Astrocyte of the cerebellum (primary cell): ENCODE measurements at regions not wholly inside any gene's neighbourhood (a gene's known extent, or its start where the extent isn't known, plus 50 kb on each side); places are given as distances from the start of the nearest gene placed in this dataset.

ENCODE experiments used
- DNase-seq: peaks from one replicate; pipeline ENCODE4 v3.0.0-alpha.2; 2011; ENCODE audit warnings: low read depth
- H3K4me3 ChIP-seq: 2 replicates; pipeline ENCODE4 v1.5.1; 2011; ENCODE audit warnings: mild to moderate bottlenecking, low read depth, low read length, moderate library complexity
- CTCF ChIP-seq: IDR thresholded peaks from 2 replicates; pipeline ENCODE4 v1.5.1; 2012; ENCODE audit warnings: low read length, low read depth, moderate library complexity, mild to moderate bottlenecking; ENCODE audit errors: missing control alignments
- in situ Hi-C: cut with HindIII; loops from 2 replicates; pipeline ENCODE4 v1.10.0; 2017; ENCODE audit warnings: low sequenced_read_pairs

DNA sequence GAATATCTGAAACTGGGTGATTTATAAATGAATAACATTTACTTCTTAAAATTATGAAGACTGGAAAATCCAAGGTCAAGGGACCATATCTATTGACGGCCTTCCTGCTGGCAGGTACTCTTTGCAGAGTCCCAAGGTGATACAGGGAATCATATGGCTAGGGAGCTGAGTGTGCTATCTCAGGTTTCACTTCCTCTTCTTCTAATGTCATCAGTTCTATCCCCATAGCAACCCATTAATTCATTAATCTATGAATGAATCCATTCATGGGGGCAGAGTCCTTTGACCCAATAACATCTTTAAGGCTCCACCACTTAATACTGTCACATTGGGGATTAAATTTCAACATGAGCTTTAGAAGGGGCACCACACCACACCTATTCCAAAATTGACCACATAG lies 772.0 kb downstream of the HACE1 start:
- in situ Hi-C loops: no loop called here
- no peak overlapping the region for H3K4me3 ChIP-seq
- DNase-seq: no peak
- TF ChIP-seq CTCF: no peak

- in situ Hi-C loops: no loop called here
- DNase-seq: no peak
- TF ChIP-seq CTCF: no peak
- H3K4me3 ChIP-seq: no peak overlapping the region
These were observed 791.4 kb downstream of the HACE1 start for GRCh38 chr6:104068281-104068680.

DNA sequence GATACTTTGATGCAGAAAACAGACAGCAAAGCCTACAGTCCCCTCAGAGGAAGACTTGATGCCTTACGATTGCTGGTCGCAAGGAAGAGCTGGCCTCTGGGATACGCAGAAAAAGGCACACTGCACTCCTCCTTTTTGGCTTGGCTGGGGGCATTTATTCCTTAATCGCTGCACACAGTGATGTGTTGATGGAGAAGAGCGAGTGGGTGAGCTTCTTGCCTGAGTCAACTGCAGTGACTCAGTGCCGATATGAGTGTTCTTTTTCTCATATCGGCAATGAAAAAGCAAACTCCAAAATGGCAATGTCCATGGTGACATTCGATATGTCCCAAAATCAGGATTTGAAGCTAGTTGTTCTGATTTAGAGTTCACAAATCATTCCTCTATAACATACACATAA lies 794.8 kb downstream of the HACE1 start:
- in situ Hi-C loops: no loop called here
- no peak overlapping the region for H3K4me3 ChIP-seq
- no peak for TF ChIP-seq CTCF
- no peak for DNase-seq

GRCh38 chr6:104050455-104050854 lies 809.3 kb downstream of the HACE1 start:
- in situ Hi-C loops: no loop called here
- TF ChIP-seq CTCF: no peak
- no peak overlapping the region for H3K4me3 ChIP-seq
- no peak for DNase-seq

DNA sequence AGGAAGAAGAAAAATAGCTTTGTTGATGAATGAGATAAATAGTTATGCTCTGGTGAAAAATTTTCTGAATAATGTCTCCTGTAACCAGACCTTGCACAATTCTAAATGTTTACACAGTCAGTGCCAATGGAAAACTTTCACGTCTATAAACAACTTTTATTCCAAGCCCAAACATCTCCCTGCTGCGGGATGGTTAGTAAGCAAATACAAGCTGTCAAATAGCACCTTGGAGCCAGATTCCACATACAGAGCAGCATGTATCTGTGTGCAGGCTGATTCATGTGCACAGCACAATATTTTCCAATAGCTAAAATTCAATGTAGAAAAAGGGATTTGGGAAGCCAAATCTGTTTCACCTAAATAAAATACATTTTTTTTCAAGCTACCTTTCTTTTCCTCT lies 813.3 kb downstream of the HACE1 start:
- no peak for TF ChIP-seq CTCF
- DNase-seq: no peak
- H3K4me3 ChIP-seq: no peak overlapping the region
- in situ Hi-C loops: no loop called here

- no peak overlapping the region for H3K4me3 ChIP-seq
- in situ Hi-C loops: no loop called here
- TF ChIP-seq CTCF: no peak
- no peak for DNase-seq
These were observed 828.4 kb downstream of the HACE1 start for GRCh38 chr6:104031346-104031745.

DNA sequence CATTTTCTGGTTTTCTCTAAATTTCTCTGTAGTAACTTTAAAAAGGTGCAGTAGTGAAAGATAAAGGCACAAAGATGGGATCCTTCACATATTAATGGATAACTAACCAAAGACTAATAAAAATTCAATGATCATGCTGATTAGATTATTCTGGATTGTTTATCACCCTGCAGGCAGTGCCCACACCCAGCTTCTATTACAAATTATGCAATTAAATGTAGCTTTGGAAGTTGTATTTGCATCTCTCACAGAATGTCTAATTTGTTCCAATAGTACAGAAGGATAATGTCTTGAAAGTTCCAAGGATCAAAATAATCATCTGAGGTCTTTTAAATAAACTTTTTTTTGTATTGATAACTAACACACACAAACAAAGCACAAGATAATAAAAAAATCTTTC lies 837.6 kb downstream of the HACE1 start:
- DNase-seq: no peak
- in situ Hi-C loops: no loop called here
- no peak for TF ChIP-seq CTCF
- H3K4me3 ChIP-seq: no peak overlapping the region
